A549 (cell line): ENCODE measurements at regions not wholly inside any gene's neighbourhood (a gene's known extent, or its start where the extent isn't known, plus 50 kb on each side); places are given as distances from the start of the nearest gene placed in this dataset.

ENCODE experiments used
- CBX8 ChIP-seq: fragments of 200-600 bp; sonication (generic); IDR thresholded peaks from 2 replicates; pipeline ENCODE4 v1.6.1; 2016
- CEBPB ChIP-seq, 2 experiments: fragments of >200 bp in 1 of 2; sonication (Bioruptor Twin) in 1 of 2; formaldehyde crosslinking in 1 of 2; IDR thresholded peaks; 2 replicates each; pipeline ENCODE4 v1.6.1; 2012 to 2016
- CHD2 ChIP-seq: fragments of 150-350 bp; IDR thresholded peaks from 2 replicates; pipeline ENCODE4 v1.6.1; 2014; ENCODE audit warnings: low read length; ENCODE audit not compliant: partially characterized antibody
- EP300 ChIP-seq, 2 experiments: fragments of >200 bp; sonication (Bioruptor Twin); formaldehyde crosslinking; IDR thresholded peaks; 2 replicates in 1 of 2; 3 replicates in 1 of 2; pipeline ENCODE4 v1.6.1; 2016 to 2017
- FOSB ChIP-seq: fragments of 250-450 bp; sonication (Bioruptor Pico); IDR thresholded peaks from 2 replicates; pipeline ENCODE4 v1.5.0; 2020; ENCODE audit warnings: mild to moderate bottlenecking, moderate library complexity
- JUN ChIP-seq, 2 experiments: fragments of >200 bp; sonication (Bioruptor Twin); formaldehyde crosslinking; IDR thresholded peaks; 2 replicates in 1 of 2; 3 replicates in 1 of 2; pipeline ENCODE4 v1.6.1; 2016 to 2017
- JUNB ChIP-seq: fragments of >200 bp; sonication (Bioruptor Twin); formaldehyde crosslinking; IDR thresholded peaks from 2 replicates; pipeline ENCODE4 v1.6.1; 2016
- MYC ChIP-seq: IDR thresholded peaks from 2 replicates; pipeline ENCODE4 v1.6.1; 2012; ENCODE audit warnings: mild to moderate bottlenecking, inconsistent platforms, low read length, improper control_type of control experiment, borderline replicate concordance
- POLR2A ChIP-seq: IDR thresholded peaks from 2 replicates; pipeline ENCODE4 v1.6.1; 2012; ENCODE audit warnings: mild to moderate bottlenecking, low read length
- RCOR1 ChIP-seq: fragments of 150-350 bp; IDR thresholded peaks from 2 replicates; pipeline ENCODE4 v1.6.1; 2014; ENCODE audit warnings: antibody characterized with exemption, low read length, low read depth
- SMC3 ChIP-seq: fragments of >200 bp; sonication (Bioruptor Twin); formaldehyde crosslinking; IDR thresholded peaks from 3 replicates; pipeline ENCODE4 v1.6.1; 2018; ENCODE audit warnings: inconsistent platforms
- ZFP36 ChIP-seq: fragments of 450-650 bp; IDR thresholded peaks from 2 replicates; pipeline ENCODE4 v1.6.1; 2014; ENCODE audit warnings: borderline replicate concordance; ENCODE audit not compliant: partially characterized antibody
- TF ChIP-seq, protein P1 (sequence below): fragments of >200 bp; sonication (Bioruptor Twin); formaldehyde crosslinking; IDR thresholded peaks from 3 replicates; pipeline ENCODE4 v1.5.1; 2016

DNA sequence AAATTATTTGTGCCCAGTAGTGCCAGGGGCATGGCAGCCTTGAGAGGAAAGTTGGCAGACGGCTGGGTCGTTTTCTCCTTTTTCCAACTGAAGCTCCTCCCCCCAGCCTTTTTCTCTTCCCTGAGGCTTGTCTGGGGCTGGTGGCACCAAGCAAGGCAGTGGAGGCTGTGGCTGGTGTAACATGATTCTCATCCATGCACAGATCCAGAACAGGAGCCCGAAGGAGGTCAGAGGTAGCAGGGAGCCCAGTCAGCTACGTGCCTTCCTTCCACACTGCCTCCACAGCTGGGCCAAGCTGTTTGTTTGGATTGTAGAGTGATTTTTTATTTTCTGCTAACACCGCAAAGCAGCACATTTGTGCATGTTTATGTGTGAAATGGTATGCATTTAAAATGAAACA, 170.3 kb upstream of the MGAT5 start:
- TF ChIP-seq SMC3 = no peak
- no peak for TF ChIP-seq JUNB
- TF ChIP-seq CHD2 = no peak
- TF ChIP-seq, protein P1, sequence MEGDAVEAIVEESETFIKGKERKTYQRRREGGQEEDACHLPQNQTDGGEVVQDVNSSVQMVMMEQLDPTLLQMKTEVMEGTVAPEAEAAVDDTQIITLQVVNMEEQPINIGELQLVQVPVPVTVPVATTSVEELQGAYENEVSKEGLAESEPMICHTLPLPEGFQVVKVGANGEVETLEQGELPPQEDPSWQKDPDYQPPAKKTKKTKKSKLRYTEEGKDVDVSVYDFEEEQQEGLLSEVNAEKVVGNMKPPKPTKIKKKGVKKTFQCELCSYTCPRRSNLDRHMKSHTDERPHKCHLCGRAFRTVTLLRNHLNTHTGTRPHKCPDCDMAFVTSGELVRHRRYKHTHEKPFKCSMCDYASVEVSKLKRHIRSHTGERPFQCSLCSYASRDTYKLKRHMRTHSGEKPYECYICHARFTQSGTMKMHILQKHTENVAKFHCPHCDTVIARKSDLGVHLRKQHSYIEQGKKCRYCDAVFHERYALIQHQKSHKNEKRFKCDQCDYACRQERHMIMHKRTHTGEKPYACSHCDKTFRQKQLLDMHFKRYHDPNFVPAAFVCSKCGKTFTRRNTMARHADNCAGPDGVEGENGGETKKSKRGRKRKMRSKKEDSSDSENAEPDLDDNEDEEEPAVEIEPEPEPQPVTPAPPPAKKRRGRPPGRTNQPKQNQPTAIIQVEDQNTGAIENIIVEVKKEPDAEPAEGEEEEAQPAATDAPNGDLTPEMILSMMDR = no peak
- no peak for TF ChIP-seq POLR2A
- no peak for TF ChIP-seq ZFP36
- TF ChIP-seq JUN (IDR thresholded peaks at IDR 0.05) = no peak
- TF ChIP-seq EP300 (IDR thresholded peaks at IDR 0.05) = no peak
- no peak for TF ChIP-seq RCOR1
- TF ChIP-seq FOSB = no peak
- no peak for TF ChIP-seq MYC
- no peak for TF ChIP-seq CBX8
- TF ChIP-seq CEBPB (IDR thresholded peaks at IDR 0.05) = no peak
